Keratinocyte (primary cell): ENCODE measurements at regions not wholly inside any gene's neighbourhood (a gene's known extent, or its start where the extent isn't known, plus 50 kb on each side); places are given as distances from the start of the nearest gene placed in this dataset.

Source experiments
- DNase-seq: peaks from one replicate; pipeline ENCODE4 v3.0.0-alpha.2; 2011; ENCODE audit warnings: low read depth, missing footprints, low spot score
- FAIRE-seq: peaks from 2 replicates; lab custom pipeline; 2011; peaks lifted over from hg19 to GRCh38; lab: Jason Lieb, UNC
- H2AFZ ChIP-seq: 2 replicates; pipeline ENCODE4 v1.6.0; 2012; ENCODE audit warnings: low read length, control low read depth, inconsistent platforms; ENCODE audit not compliant: control insufficient read depth
- H3K27ac ChIP-seq: 2 replicates; pipeline ENCODE4 v1.5.1; 2011; ENCODE audit warnings: low read length; ENCODE audit not compliant: control insufficient read depth, insufficient read depth
- H3K27me3 ChIP-seq: 3 replicates; pipeline ENCODE4 v1.6.0; 2011; ENCODE audit warnings: low read length; ENCODE audit not compliant: control insufficient read depth, insufficient read depth; ENCODE audit errors: extremely low read depth
- H3K36me3 ChIP-seq, 2 experiments: 2 replicates in 1 of 2; 3 replicates in 1 of 2; pipeline ENCODE4 v1.5.1; 2011; ENCODE audit warnings: low read length in 2 of 2, mild to moderate bottlenecking in 1 of 2; ENCODE audit not compliant: control insufficient read depth in 2 of 2, insufficient read depth in 2 of 2; ENCODE audit errors: extremely low read depth in 1 of 2
- H3K4me1 ChIP-seq: 3 replicates; pipeline ENCODE4 v1.5.1; 2011; ENCODE audit warnings: low read length; ENCODE audit not compliant: control insufficient read depth, insufficient read depth; ENCODE audit errors: extremely low read depth
- H3K4me2 ChIP-seq: 3 replicates; pipeline ENCODE4 v1.6.0; 2011; ENCODE audit warnings: low read depth, low read length; ENCODE audit not compliant: control insufficient read depth, insufficient read depth; ENCODE audit errors: extremely low read depth
- H3K4me3 ChIP-seq, 3 experiments: fragments of 200-600 bp in 1 of 3; sonication (generic) in 1 of 3; 2 replicates in 2 of 3; 3 replicates in 1 of 3; pipeline ENCODE4 v1.5.1; 2011 to 2016; ENCODE audit warnings: low read length in 3 of 3, mild to moderate bottlenecking in 3 of 3, control low read depth in 2 of 3, inconsistent platforms in 1 of 3, low read depth in 1 of 3, mixed read lengths in 1 of 3, mixed run types in 1 of 3, moderate library complexity in 1 of 3; ENCODE audit not compliant: control insufficient read depth in 2 of 3, insufficient read depth in 2 of 3; ENCODE audit errors: extremely low read depth in 1 of 3
- H3K79me2 ChIP-seq: 2 replicates; pipeline ENCODE4 v1.6.0; 2012; ENCODE audit warnings: low read length; ENCODE audit not compliant: control insufficient read depth, insufficient read depth
- H3K9ac ChIP-seq: 3 replicates; pipeline ENCODE4 v1.6.0; 2011; ENCODE audit warnings: low read length; ENCODE audit not compliant: control insufficient read depth, insufficient read depth; ENCODE audit errors: extremely low read depth
- H3K9me1 ChIP-seq: 3 replicates; pipeline ENCODE4 v1.6.0; 2011; ENCODE audit warnings: low read length; ENCODE audit not compliant: control insufficient read depth, insufficient read depth; ENCODE audit errors: extremely low read depth
- H3K9me3 ChIP-seq: 2 replicates; pipeline ENCODE4 v1.5.1; 2012; ENCODE audit warnings: low read depth, low read length; ENCODE audit not compliant: control insufficient read depth
- H4K20me1 ChIP-seq: 3 replicates; pipeline ENCODE4 v1.6.0; 2011; ENCODE audit warnings: low read length; ENCODE audit not compliant: control insufficient read depth, insufficient read depth; ENCODE audit errors: extremely low read depth
- EZH2 ChIP-seq: IDR thresholded peaks from one replicate; pipeline ENCODE4 v1.6.1; 2012; ENCODE audit warnings: inconsistent platforms, mild to moderate bottlenecking, low read length, moderate library complexity
- dilution Hi-C: fragments of 300-500 bp; cut with MboI; formaldehyde crosslinking; loops from one replicate; pipeline ENCODE4 v1.7.0; 2020; ENCODE audit warnings: low sequenced_read_pairs; ENCODE audit not compliant: extremely low pct_ligation_motif_present
- TF ChIP-seq, protein P1 (sequence below), 3 experiments: IDR thresholded peaks in 1 of 3; conservative IDR thresholded peaks in 1 of 3; optimal IDR thresholded peaks in 1 of 3; 2 replicates in 2 of 3; 3 replicates in 1 of 3; pipeline versions ENCODE3 to v1.5.1; 2011; ENCODE audit warnings: low read length in 3 of 3, mild to moderate bottlenecking in 3 of 3, moderate library complexity in 2 of 3, control low read depth in 1 of 3, inconsistent platforms in 1 of 3; ENCODE audit not compliant: insufficient read depth in 2 of 3; ENCODE audit errors: extremely low read depth in 1 of 3

DNA sequence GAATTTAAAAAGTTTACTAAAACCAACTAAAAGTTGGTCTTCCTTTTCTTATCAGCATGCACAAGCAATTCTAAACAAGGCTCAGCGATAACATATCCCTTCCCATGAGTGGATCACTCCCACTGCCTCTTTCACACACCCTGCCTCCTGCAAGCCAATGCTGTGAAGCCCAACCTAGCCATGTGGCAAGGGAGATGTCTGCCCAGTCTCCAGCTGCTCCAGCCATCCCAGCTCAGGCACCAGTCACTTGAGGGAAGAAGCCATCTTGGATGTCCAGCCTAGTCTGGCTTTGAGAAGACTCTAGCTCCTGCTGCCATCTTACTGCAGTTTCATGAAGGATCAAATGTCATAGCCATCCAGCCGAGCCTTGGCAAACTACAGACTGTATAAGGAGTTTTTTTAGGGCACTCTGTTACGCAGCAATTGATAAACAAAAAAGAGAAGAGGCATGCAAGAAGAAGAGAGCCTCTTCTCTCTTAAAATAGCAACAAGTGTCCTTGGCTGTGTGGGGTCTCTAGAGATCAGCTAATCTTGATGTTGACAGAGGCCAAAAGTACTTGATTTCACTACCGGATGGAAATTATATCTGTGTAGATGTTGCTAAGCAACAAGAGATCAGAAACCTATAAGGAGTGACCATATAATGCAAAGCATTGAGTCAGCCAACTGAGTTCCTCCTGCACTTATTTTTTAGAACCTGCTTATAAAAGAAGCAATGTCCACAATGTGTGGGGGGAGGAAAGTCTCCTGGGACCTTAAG, 108.9 kb downstream of the PTCSC3 start:
- H3K9me1 ChIP-seq, result no peaks in the 10 kb centered on the region
- H2AFZ ChIP-seq, result no peak overlapping the region
- dilution Hi-C loops, result no loop called here
- no peaks in the 10 kb centered on the region for H3K9me3 ChIP-seq
- H3K27ac ChIP-seq, result no peak overlapping the region
- FAIRE-seq (no peak), DNase-seq (no peak)
- no peaks in the 10 kb centered on the region for H3K79me2 ChIP-seq
- H3K4me3 ChIP-seq, result no peak overlapping the region
- H4K20me1 ChIP-seq, result no peaks in the 10 kb centered on the region
- no peak overlapping the region for H3K9ac ChIP-seq
- no peak overlapping the region for H3K4me2 ChIP-seq
- no peak for TF ChIP-seq EZH2
- TF ChIP-seq, protein P1, sequence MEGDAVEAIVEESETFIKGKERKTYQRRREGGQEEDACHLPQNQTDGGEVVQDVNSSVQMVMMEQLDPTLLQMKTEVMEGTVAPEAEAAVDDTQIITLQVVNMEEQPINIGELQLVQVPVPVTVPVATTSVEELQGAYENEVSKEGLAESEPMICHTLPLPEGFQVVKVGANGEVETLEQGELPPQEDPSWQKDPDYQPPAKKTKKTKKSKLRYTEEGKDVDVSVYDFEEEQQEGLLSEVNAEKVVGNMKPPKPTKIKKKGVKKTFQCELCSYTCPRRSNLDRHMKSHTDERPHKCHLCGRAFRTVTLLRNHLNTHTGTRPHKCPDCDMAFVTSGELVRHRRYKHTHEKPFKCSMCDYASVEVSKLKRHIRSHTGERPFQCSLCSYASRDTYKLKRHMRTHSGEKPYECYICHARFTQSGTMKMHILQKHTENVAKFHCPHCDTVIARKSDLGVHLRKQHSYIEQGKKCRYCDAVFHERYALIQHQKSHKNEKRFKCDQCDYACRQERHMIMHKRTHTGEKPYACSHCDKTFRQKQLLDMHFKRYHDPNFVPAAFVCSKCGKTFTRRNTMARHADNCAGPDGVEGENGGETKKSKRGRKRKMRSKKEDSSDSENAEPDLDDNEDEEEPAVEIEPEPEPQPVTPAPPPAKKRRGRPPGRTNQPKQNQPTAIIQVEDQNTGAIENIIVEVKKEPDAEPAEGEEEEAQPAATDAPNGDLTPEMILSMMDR (optimal IDR thresholded peaks at IDR 0.05 in 1 of 3, IDR thresholded peaks at IDR 0.05 in 1 of 3, conservative IDR thresholded peaks at IDR 0.05 in 1 of 3; ENCODE audit: extremely low read depth in 1 of 3, insufficient read depth in 2 of 3, low read length in 3 of 3), result no peak
- peaks cover 35% of the 10 kb centered on the region for H3K4me1 ChIP-seq
- no peaks in the 10 kb centered on the region for H3K27me3 ChIP-seq
- no peaks in the 10 kb centered on the region for H3K36me3 ChIP-seq

DNA sequence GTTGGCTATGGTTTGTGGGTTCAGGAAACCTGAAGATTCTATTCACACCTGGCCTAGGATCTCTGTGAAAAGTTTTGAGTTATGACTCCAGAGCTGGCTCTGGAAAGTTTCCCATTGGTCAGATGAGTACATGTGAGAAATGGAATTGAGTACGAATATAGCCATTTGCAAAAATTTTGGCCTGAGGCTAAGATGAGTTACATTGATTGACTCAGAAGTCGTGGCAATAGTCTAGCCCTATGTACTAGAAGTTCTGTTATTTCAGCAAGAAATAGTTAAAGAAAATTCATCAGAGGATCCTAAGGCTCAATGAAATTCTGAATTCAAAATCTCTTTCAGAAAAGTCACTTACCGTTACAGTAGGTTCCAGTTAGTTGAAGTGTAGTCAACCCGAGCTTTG, 109.9 kb downstream of the PTCSC3 start:
- DNase-seq (peak; percentile 23), FAIRE-seq (peak; percentile 69)
- H3K9me3 ChIP-seq, result no peaks in the 10 kb centered on the region
- TF ChIP-seq, protein P1 (optimal IDR thresholded peaks at IDR 0.05 in 1 of 3, IDR thresholded peaks at IDR 0.05 in 1 of 3, conservative IDR thresholded peaks at IDR 0.05 in 1 of 3; ENCODE audit: extremely low read depth in 1 of 3, insufficient read depth in 2 of 3, low read length in 3 of 3), result no peak
- TF ChIP-seq EZH2, result no peak
- dilution Hi-C loops, result no loop called here
- H3K9me1 ChIP-seq, result no peaks in the 10 kb centered on the region
- no peak overlapping the region for H3K4me2 ChIP-seq
- no peak overlapping the region for H3K4me3 ChIP-seq
- H3K79me2 ChIP-seq, result no peaks in the 10 kb centered on the region
- no peak overlapping the region for H3K27ac ChIP-seq
- no peaks in the 10 kb centered on the region for H4K20me1 ChIP-seq
- no peak overlapping the region for H3K9ac ChIP-seq
- H2AFZ ChIP-seq, result no peak overlapping the region
- H3K36me3 ChIP-seq, result no peaks in the 10 kb centered on the region
- H3K4me1 ChIP-seq, result peaks cover 35% of the 10 kb centered on the region
- H3K27me3 ChIP-seq, result no peaks in the 10 kb centered on the region
